ENCODE measurements at regions not wholly inside any gene's neighbourhood (a gene's known extent, or its start where the extent isn't known, plus 50 kb on each side); places are given as distances from the start of the nearest gene placed in this dataset.

DNA sequence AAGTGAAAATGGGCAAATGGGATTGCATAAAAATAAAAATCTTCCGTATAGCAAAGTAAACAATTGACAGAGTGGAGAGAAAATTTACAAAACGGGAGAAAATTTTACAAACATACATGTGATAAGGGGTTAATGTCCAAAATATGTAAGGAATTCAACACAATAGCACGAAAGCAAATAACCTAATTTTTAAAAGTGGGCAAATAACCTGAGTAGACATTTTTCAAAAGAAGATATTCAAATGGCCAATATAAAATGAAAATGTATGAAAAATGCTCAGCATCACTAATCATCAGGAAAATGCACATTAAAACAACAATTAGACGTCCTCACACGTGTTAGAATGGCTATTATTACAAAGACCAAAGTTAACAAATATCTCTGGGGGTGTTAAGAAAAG, 441.5 kb downstream of the HTR1B start:
- TF ChIP-seq, protein P1, sequence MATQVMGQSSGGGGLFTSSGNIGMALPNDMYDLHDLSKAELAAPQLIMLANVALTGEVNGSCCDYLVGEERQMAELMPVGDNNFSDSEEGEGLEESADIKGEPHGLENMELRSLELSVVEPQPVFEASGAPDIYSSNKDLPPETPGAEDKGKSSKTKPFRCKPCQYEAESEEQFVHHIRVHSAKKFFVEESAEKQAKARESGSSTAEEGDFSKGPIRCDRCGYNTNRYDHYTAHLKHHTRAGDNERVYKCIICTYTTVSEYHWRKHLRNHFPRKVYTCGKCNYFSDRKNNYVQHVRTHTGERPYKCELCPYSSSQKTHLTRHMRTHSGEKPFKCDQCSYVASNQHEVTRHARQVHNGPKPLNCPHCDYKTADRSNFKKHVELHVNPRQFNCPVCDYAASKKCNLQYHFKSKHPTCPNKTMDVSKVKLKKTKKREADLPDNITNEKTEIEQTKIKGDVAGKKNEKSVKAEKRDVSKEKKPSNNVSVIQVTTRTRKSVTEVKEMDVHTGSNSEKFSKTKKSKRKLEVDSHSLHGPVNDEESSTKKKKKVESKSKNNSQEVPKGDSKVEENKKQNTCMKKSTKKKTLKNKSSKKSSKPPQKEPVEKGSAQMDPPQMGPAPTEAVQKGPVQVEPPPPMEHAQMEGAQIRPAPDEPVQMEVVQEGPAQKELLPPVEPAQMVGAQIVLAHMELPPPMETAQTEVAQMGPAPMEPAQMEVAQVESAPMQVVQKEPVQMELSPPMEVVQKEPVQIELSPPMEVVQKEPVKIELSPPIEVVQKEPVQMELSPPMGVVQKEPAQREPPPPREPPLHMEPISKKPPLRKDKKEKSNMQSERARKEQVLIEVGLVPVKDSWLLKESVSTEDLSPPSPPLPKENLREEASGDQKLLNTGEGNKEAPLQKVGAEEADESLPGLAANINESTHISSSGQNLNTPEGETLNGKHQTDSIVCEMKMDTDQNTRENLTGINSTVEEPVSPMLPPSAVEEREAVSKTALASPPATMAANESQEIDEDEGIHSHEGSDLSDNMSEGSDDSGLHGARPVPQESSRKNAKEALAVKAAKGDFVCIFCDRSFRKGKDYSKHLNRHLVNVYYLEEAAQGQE (IDR thresholded peaks at IDR 0.05; ENCODE audit: insufficient read depth in 1 of 2, low read depth in 2 of 2, low read length in 2 of 2): no peak
- TF ChIP-seq POLR2AphosphoS5 (IDR thresholded peaks at IDR 0.05; ENCODE audit: low read depth, low read length) (no peak), TAF1 (IDR thresholded peaks at IDR 0.05; ENCODE audit: borderline replicate concordance, insufficient read depth, low read length) (no peak), SIN3A (IDR thresholded peaks at IDR 0.05; ENCODE audit: borderline replicate concordance, insufficient read depth, low read length) (no peak)

All from PFSK-1 (cell line).